A549 (cell line): ENCODE measurements at regions not wholly inside any gene's neighbourhood (a gene's known extent, or its start where the extent isn't known, plus 50 kb on each side); places are given as distances from the start of the nearest gene placed in this dataset.

Experiments
- ATAC-seq, 2 experiments: fragments of 200-7000 bp in 1 of 2; fragments of >200 bp in 1 of 2; cut with Nextera tagmentation in 1 of 2; cut with Tn5 transposase in 1 of 2; 3 replicates each; pipeline versions ENCODE4 v1.8.0 to v1.9.1; 2018 to 2020; ENCODE audit warnings: mild to moderate bottlenecking in 1 of 2, moderate library complexity in 1 of 2
- CTCF ChIA-PET: fragments of 300-600 bp; sonication (Branson Sonifier 250); formaldehyde crosslinking; extraction: SDS; loops from one replicate; lab custom pipeline; 2021; ENCODE audit warnings: antibody characterized with exemption, inconsistent platforms; lab: Yijun Ruan, JAX
- POLR2A ChIA-PET: fragments of 350-600 bp; formaldehyde crosslinking; extraction: SDS; loops from one replicate; lab custom pipeline; 2021; ENCODE audit warnings: antibody characterized with exemption, inconsistent platforms; lab: Yijun Ruan, JAX
- DNase-seq, 2 experiments: peaks; one replicate each; pipeline versions ENCODE4 v3.0.0 to v3.0.0-alpha.2; 2011 to 2016; ENCODE audit warnings: low read depth in 1 of 2, low spot score in 1 of 2
- FAIRE-seq: peaks from 2 replicates; lab custom pipeline; 2011; peaks lifted over from hg19 to GRCh38; lab: Jason Lieb, UNC
- H3K27ac ChIP-seq, 2 experiments: fragments of >200 bp; sonication (Bioruptor Twin); formaldehyde crosslinking; 3 replicates each; pipeline ENCODE4 v1.5.1; 2016 to 2017
- H3K4me1 ChIP-seq: fragments of >200 bp; sonication (Bioruptor Twin); formaldehyde crosslinking; 3 replicates; pipeline ENCODE4 v1.6.1; 2016
- H3K4me2 ChIP-seq: fragments of >200 bp; sonication (Bioruptor Twin); formaldehyde crosslinking; 3 replicates; pipeline ENCODE4 v1.6.1; 2016
- H3K4me3 ChIP-seq: fragments of >200 bp; sonication (Bioruptor Twin); formaldehyde crosslinking; 3 replicates; pipeline ENCODE4 v1.5.1; 2016
- H3K9me3 ChIP-seq: fragments of >200 bp; sonication (Bioruptor Twin); formaldehyde crosslinking; 3 replicates; pipeline ENCODE4 v1.6.1; 2016
- BHLHE40 ChIP-seq: IDR thresholded peaks from 2 replicates; pipeline ENCODE4 v1.6.1; 2012; ENCODE audit warnings: low read depth, low read length, inconsistent platforms
- CBX8 ChIP-seq: fragments of 200-600 bp; sonication (generic); IDR thresholded peaks from 2 replicates; pipeline ENCODE4 v1.6.1; 2016
- CEBPB ChIP-seq, 2 experiments: fragments of >200 bp in 1 of 2; sonication (Bioruptor Twin) in 1 of 2; formaldehyde crosslinking in 1 of 2; IDR thresholded peaks; 2 replicates each; pipeline ENCODE4 v1.6.1; 2012 to 2016
- CHD2 ChIP-seq: fragments of 150-350 bp; IDR thresholded peaks from 2 replicates; pipeline ENCODE4 v1.6.1; 2014; ENCODE audit warnings: low read length; ENCODE audit not compliant: partially characterized antibody
- EHF ChIP-seq: fragments of 250-450 bp; sonication (Bioruptor Pico); IDR thresholded peaks from 2 replicates; pipeline ENCODE4 v1.5.0; 2020; ENCODE audit warnings: mild to moderate bottlenecking
- EP300 ChIP-seq, 2 experiments: fragments of >200 bp; sonication (Bioruptor Twin); formaldehyde crosslinking; IDR thresholded peaks; 2 replicates in 1 of 2; 3 replicates in 1 of 2; pipeline ENCODE4 v1.6.1; 2016 to 2017
- FOSB ChIP-seq: fragments of 250-450 bp; sonication (Bioruptor Pico); IDR thresholded peaks from 2 replicates; pipeline ENCODE4 v1.5.0; 2020; ENCODE audit warnings: mild to moderate bottlenecking, moderate library complexity
- FOXS1 ChIP-seq: fragments of 250-450 bp; sonication (Bioruptor Pico); IDR thresholded peaks from 2 replicates; pipeline ENCODE4 v1.5.0; 2020; ENCODE audit warnings: mild to moderate bottlenecking, moderate library complexity
- GATA3 ChIP-seq: IDR thresholded peaks from 2 replicates; pipeline ENCODE4 v1.6.1; 2012; ENCODE audit warnings: borderline replicate concordance
- HDAC2 ChIP-seq: fragments of 200-600 bp; sonication (generic); IDR thresholded peaks from 2 replicates; pipeline ENCODE4 v1.6.1; 2016
- HOXA7 ChIP-seq: fragments of 250-450 bp; sonication (Bioruptor Pico); IDR thresholded peaks from 2 replicates; pipeline ENCODE4 v1.5.0; 2020; ENCODE audit warnings: mild to moderate bottlenecking, moderate library complexity
- JUNB ChIP-seq: fragments of >200 bp; sonication (Bioruptor Twin); formaldehyde crosslinking; IDR thresholded peaks from 2 replicates; pipeline ENCODE4 v1.6.1; 2016
- KDM1A ChIP-seq: fragments of 200-600 bp; sonication (generic); IDR thresholded peaks from 2 replicates; pipeline ENCODE4 v1.6.1; 2016; ENCODE audit warnings: low read depth, mild to moderate bottlenecking
- KDM5A ChIP-seq: fragments of 200-600 bp; sonication (generic); IDR thresholded peaks from 2 replicates; pipeline ENCODE4 v1.6.1; 2016; ENCODE audit warnings: antibody characterized with exemption, mild to moderate bottlenecking
- MAZ ChIP-seq: fragments of 150-350 bp; IDR thresholded peaks from 2 replicates; pipeline ENCODE4 v1.6.1; 2014; ENCODE audit warnings: antibody characterized with exemption, low read depth, low read length, borderline replicate concordance
- NR3C1 ChIP-seq: fragments of >200 bp; sonication (Bioruptor Twin); formaldehyde crosslinking; IDR thresholded peaks from 3 replicates; pipeline ENCODE4 v1.6.1; 2017
- POLR2A ChIP-seq: IDR thresholded peaks from 2 replicates; pipeline ENCODE4 v1.6.1; 2012; ENCODE audit warnings: mild to moderate bottlenecking, low read length
- POLR2AphosphoS2 ChIP-seq: conservative IDR thresholded peaks from 2 replicates; pipeline ENCODE4 v1.6.1; 2012; ENCODE audit warnings: low read length, improper control_type of control experiment, inconsistent platforms
- RAD21 ChIP-seq, 2 experiments: fragments of >200 bp in 1 of 2; sonication (Bioruptor Twin) in 1 of 2; formaldehyde crosslinking in 1 of 2; IDR thresholded peaks in 1 of 2; conservative IDR thresholded peaks in 1 of 2; 2 replicates in 1 of 2; 3 replicates in 1 of 2; pipeline ENCODE4 v1.6.1; 2012 to 2018; ENCODE audit warnings: inconsistent platforms in 1 of 2
- RARB ChIP-seq: fragments of 250-450 bp; sonication (Bioruptor Pico); IDR thresholded peaks from 2 replicates; pipeline ENCODE4 v1.8.0; 2021; ENCODE audit warnings: mild to moderate bottlenecking, moderate library complexity
- SMC3 ChIP-seq: fragments of >200 bp; sonication (Bioruptor Twin); formaldehyde crosslinking; IDR thresholded peaks from 3 replicates; pipeline ENCODE4 v1.6.1; 2018; ENCODE audit warnings: inconsistent platforms
- TP53 ChIP-seq: fragments of 250-450 bp; sonication (Bioruptor Pico); IDR thresholded peaks from 2 replicates; pipeline ENCODE4 v1.5.0; 2021; ENCODE audit warnings: mild to moderate bottlenecking, moderate library complexity
- WGBS: methylation state at CpG from one replicate; pipeline ENCODE4 v1.1.6; 2017; ENCODE audit errors: missing lambda C conversion rate; 5-methylcytosine and 5-hydroxymethylcytosine counted together
- TF ChIP-seq, protein P1 (sequence below): fragments of 250-450 bp; sonication (Bioruptor Pico); IDR thresholded peaks from 2 replicates; pipeline ENCODE4 v1.5.0; 2020; ENCODE audit warnings: low read depth, mild to moderate bottlenecking, moderate library complexity
- TF ChIP-seq, protein P2 (sequence below): IDR thresholded peaks from 2 replicates; pipeline ENCODE4 v1.6.1; 2012; ENCODE audit warnings: low read depth, borderline replicate concordance
- TF ChIP-seq, protein P3 (sequence below): fragments of >200 bp; sonication (Bioruptor Twin); formaldehyde crosslinking; IDR thresholded peaks from 3 replicates; pipeline ENCODE4 v1.6.1; 2016
- TF ChIP-seq, protein P4 (sequence below): IDR thresholded peaks from 2 replicates; pipeline ENCODE4 v1.6.1; 2012
- TF ChIP-seq, protein P5 (sequence below): fragments of 200-600 bp; sonication (generic); IDR thresholded peaks from 2 replicates; pipeline ENCODE4 v1.6.1; 2016; ENCODE audit warnings: antibody characterized with exemption, mild to moderate bottlenecking, moderate library complexity
- TF ChIP-seq, protein P6 (sequence below): fragments of >200 bp; sonication (Bioruptor Twin); formaldehyde crosslinking; IDR thresholded peaks from 3 replicates; pipeline ENCODE4 v1.5.1; 2016

DNA sequence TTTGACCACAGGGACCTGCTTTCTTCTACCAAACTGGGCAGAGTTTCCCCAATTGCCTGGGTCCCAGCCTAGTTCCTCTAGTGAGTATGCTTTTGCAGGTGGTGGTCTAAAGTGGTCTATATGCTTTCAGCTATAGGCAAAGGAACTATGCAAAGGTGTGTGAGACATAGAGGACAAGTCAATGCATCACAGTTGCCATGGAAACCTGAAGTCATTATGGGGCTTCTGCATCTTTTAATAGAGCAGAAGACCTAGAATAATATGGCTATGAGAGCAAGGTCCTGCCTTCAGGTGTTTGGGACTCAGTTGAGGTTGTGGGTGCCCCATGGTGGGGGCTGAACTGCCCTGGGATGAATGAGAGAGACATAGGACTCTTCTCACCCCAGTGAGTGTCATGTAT, 92.1 kb upstream of the RAB40AL start:
- H3K27ac ChIP-seq, result no peak overlapping the region
- no peaks in the 10 kb centered on the region for H3K4me1 ChIP-seq
- no peak for TF ChIP-seq NR3C1
- no peak for TF ChIP-seq RAD21 (conservative IDR thresholded peaks at IDR 0.05 in 1 of 2, IDR thresholded peaks at IDR 0.05 in 1 of 2)
- TF ChIP-seq CHD2, result no peak
- TF ChIP-seq POLR2A, result no peak
- TF ChIP-seq BHLHE40, result no peak
- TF ChIP-seq, protein P1, sequence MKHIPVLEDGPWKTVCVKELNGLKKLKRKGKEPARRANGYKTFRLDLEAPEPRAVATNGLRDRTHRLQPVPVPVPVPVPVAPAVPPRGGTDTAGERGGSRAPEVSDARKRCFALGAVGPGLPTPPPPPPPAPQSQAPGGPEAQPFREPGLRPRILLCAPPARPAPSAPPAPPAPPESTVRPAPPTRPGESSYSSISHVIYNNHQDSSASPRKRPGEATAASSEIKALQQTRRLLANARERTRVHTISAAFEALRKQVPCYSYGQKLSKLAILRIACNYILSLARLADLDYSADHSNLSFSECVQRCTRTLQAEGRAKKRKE (CRISPR knock-in tag), result no peak
- TF ChIP-seq CBX8, result no peak
- TF ChIP-seq EP300 (IDR thresholded peaks at IDR 0.05), result no peak
- TF ChIP-seq, protein P2, sequence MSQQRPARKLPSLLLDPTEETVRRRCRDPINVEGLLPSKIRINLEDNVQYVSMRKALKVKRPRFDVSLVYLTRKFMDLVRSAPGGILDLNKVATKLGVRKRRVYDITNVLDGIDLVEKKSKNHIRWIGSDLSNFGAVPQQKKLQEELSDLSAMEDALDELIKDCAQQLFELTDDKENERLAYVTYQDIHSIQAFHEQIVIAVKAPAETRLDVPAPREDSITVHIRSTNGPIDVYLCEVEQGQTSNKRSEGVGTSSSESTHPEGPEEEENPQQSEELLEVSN, result no peak
- TF ChIP-seq, protein P3, sequence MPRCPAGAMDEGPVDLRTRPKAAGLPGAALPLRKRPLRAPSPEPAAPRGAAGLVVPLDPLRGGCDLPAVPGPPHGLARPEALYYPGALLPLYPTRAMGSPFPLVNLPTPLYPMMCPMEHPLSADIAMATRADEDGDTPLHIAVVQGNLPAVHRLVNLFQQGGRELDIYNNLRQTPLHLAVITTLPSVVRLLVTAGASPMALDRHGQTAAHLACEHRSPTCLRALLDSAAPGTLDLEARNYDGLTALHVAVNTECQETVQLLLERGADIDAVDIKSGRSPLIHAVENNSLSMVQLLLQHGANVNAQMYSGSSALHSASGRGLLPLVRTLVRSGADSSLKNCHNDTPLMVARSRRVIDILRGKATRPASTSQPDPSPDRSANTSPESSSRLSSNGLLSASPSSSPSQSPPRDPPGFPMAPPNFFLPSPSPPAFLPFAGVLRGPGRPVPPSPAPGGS, result no peak
- TF ChIP-seq, protein P4, sequence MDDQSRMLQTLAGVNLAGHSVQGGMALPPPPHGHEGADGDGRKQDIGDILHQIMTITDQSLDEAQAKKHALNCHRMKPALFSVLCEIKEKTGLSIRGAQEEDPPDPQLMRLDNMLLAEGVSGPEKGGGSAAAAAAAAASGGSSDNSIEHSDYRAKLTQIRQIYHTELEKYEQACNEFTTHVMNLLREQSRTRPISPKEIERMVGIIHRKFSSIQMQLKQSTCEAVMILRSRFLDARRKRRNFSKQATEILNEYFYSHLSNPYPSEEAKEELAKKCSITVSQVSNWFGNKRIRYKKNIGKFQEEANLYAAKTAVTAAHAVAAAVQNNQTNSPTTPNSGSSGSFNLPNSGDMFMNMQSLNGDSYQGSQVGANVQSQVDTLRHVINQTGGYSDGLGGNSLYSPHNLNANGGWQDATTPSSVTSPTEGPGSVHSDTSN, result no peak
- TF ChIP-seq JUNB, result no peak
- no peak for TF ChIP-seq POLR2AphosphoS2
- TF ChIP-seq HOXA7, result no peak
- TF ChIP-seq CEBPB (IDR thresholded peaks at IDR 0.05), result no peak
- TF ChIP-seq MAZ, result no peak
- TF ChIP-seq HDAC2, result no peak
- TF ChIP-seq KDM1A, result no peak
- TF ChIP-seq TP53 (CRISPR knock-in tag), result no peak
- TF ChIP-seq, all 56 proteins: peak for 0
- DNase-seq (no peak), ATAC-seq (no peak), FAIRE-seq (no peak)
- H3K4me2 ChIP-seq, result no peak overlapping the region
- no peak overlapping the region for H3K4me3 ChIP-seq
- ChIA-PET CTCF (interaction anchor here (1.1 to 1.4 kb wide), 2 partner anchors 10 to 12 kb away, joined by 3 to 8 read pairs; no protein-coding TSS in a partner anchor), POLR2A (no interaction called here)
- H3K9me3 ChIP-seq, result no peaks in the 10 kb centered on the region

DNA sequence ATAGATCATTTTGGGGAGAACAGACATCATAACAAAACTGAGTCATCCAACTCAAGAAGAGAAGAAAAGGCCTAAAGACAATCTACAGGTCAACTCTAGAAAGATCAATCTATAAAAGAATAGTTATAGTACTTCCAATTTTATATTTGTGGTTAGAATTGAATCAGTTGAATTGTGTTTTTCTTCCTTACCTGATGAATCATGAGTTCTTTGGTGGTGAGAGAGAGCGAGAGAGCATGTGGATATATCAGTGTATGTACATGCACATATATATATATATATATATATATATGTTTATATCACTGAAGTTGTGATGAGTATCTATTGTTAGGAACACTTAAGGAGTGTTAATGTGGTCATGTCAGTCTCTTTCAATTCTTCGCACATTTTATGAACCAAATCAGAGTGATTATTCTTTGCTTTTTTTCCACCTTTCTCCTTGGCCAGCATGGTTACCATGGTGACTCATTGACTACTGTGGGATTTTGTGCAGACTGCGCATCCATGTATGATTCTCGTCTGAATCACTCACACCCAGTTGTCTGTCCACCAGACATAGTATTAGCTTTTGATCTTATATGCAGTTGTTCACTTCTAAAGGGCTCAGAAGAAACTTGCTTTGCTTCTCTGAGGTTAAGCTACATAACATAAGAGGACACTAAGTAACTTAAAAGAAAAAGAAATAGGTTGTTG, 90.4 kb upstream of the RAB40AL start:
- WGBS, result 88% methylated on average over 4 of the region's 4 CpGs
- CTCF ChIA-PET, result interaction anchor here (0.9 kb wide), 1 partner anchor 53 kb away, joined by 4 read pairs; no protein-coding TSS in a partner anchor
- FAIRE-seq (peak; percentile 65), DNase-seq (no peak), ATAC-seq (no peak)
- H3K4me2 ChIP-seq, result no peak overlapping the region
- H3K4me3 ChIP-seq, result no peak overlapping the region
- no peaks in the 10 kb centered on the region for H3K9me3 ChIP-seq
- H3K27ac ChIP-seq, result no peak overlapping the region
- no peaks in the 10 kb centered on the region for H3K4me1 ChIP-seq
- POLR2A ChIA-PET, result no interaction called here
- TF ChIP-seq FOXS1 (CRISPR knock-in tag), result no peak
- TF ChIP-seq HDAC2, result no peak
- TF ChIP-seq KDM1A, result no peak
- TF ChIP-seq, protein P5, sequence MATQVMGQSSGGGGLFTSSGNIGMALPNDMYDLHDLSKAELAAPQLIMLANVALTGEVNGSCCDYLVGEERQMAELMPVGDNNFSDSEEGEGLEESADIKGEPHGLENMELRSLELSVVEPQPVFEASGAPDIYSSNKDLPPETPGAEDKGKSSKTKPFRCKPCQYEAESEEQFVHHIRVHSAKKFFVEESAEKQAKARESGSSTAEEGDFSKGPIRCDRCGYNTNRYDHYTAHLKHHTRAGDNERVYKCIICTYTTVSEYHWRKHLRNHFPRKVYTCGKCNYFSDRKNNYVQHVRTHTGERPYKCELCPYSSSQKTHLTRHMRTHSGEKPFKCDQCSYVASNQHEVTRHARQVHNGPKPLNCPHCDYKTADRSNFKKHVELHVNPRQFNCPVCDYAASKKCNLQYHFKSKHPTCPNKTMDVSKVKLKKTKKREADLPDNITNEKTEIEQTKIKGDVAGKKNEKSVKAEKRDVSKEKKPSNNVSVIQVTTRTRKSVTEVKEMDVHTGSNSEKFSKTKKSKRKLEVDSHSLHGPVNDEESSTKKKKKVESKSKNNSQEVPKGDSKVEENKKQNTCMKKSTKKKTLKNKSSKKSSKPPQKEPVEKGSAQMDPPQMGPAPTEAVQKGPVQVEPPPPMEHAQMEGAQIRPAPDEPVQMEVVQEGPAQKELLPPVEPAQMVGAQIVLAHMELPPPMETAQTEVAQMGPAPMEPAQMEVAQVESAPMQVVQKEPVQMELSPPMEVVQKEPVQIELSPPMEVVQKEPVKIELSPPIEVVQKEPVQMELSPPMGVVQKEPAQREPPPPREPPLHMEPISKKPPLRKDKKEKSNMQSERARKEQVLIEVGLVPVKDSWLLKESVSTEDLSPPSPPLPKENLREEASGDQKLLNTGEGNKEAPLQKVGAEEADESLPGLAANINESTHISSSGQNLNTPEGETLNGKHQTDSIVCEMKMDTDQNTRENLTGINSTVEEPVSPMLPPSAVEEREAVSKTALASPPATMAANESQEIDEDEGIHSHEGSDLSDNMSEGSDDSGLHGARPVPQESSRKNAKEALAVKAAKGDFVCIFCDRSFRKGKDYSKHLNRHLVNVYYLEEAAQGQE, result no peak
- TF ChIP-seq, protein P6, sequence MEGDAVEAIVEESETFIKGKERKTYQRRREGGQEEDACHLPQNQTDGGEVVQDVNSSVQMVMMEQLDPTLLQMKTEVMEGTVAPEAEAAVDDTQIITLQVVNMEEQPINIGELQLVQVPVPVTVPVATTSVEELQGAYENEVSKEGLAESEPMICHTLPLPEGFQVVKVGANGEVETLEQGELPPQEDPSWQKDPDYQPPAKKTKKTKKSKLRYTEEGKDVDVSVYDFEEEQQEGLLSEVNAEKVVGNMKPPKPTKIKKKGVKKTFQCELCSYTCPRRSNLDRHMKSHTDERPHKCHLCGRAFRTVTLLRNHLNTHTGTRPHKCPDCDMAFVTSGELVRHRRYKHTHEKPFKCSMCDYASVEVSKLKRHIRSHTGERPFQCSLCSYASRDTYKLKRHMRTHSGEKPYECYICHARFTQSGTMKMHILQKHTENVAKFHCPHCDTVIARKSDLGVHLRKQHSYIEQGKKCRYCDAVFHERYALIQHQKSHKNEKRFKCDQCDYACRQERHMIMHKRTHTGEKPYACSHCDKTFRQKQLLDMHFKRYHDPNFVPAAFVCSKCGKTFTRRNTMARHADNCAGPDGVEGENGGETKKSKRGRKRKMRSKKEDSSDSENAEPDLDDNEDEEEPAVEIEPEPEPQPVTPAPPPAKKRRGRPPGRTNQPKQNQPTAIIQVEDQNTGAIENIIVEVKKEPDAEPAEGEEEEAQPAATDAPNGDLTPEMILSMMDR, result no peak
- no peak for TF ChIP-seq POLR2A
- TF ChIP-seq MAZ, result no peak
- no peak for TF ChIP-seq GATA3
- TF ChIP-seq, protein P1 (CRISPR knock-in tag), result no peak
- no peak for TF ChIP-seq RARB (CRISPR knock-in tag)
- TF ChIP-seq FOSB (CRISPR knock-in tag), result no peak
- no peak for TF ChIP-seq EHF (CRISPR knock-in tag)
- TF ChIP-seq KDM5A, result no peak
- no peak for TF ChIP-seq SMC3
